ENCODE measurements at regions not wholly inside any gene's neighbourhood (a gene's known extent, or its start where the extent isn't known, plus 50 kb on each side); places are given as distances from the start of the nearest gene placed in this dataset.

- peak; percentile 54 for DNase-seq (ENCODE audit: low spot score)
These were observed 64.6 kb upstream of the KLF9 start for GRCh38 chr9:70478963-70479641.

GRCh38 chr9:70477907-70478480 is 63.5 kb upstream of the KLF9 start:
- DNase-seq (ENCODE audit: low spot score): no peak

GRCh38 chr9:70477146-70477745 is 62.8 kb upstream of the KLF9 start:
- DNase-seq (ENCODE audit: low spot score): no peak

GRCh38 chr9:70475211-70475610 is 60.8 kb upstream of the KLF9 start:
- peak; percentile 72 for DNase-seq (ENCODE audit: low spot score)

DNA sequence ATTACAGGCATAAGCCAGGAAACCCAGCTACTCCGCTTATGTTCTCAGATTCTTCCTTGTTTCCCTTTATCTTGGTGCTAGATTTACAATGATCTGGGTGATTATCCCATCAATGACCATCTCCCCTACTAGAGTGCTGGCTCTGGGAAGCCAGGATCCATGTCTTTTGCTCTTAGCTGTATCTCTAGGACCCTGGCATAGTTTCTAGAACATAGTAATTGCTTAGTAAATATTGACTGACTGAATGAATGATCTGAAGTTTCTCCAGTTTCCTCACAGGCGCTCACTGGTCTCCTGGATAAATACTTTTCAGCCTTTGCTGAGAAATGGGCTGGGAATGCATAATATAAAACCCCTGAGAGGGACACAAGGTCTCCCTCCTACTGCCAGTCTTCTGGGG is 60.0 kb upstream of the KLF9 start:
- no peak for DNase-seq (ENCODE audit: low spot score)

DNA sequence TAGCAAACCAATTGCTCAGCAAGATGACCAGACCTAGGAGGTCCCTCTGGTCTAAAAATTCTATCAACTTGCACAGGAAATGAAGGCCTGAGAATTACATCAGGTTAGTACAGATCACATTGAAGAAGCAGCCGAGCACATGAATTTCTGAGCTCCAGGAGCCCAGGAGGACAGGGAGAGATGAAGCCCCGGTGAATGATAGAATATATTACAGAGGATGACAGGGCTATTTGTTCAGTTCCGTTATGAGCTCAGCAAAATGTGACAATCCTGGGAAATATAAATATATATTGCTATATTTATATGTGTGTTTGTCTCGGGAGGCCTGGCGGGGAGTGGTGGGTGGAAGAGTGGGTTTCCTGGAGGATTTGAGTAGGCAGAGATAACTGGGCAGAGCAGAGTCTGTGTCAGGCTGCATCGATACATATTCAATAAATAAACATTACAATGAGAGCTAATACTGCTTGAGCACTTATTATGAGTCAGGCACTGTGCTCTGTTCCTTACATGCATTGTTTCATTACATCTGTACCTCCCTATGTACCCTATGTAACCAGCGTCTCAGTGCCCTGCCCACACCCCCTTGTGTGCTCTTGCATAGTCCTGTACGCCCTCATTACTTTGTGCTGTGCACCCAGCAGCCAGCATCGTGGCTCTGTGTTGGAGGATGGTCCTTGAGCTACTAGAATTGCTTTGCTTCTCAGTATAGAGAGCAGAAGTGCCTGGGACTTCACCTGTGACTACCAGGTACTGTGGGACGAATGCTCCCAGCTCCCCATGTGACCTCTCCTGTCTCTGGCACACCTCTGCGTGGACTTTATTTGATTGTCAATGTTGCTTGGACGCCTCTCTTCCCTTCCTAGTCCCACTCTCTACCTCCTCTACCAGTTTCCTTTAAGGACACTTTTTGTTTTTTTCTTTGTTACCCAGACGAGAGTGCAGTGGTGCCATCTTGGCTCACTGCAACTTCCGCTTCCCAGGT is 58.1 kb upstream of the KLF9 start:
- no peak for DNase-seq (ENCODE audit: low spot score)

DNA sequence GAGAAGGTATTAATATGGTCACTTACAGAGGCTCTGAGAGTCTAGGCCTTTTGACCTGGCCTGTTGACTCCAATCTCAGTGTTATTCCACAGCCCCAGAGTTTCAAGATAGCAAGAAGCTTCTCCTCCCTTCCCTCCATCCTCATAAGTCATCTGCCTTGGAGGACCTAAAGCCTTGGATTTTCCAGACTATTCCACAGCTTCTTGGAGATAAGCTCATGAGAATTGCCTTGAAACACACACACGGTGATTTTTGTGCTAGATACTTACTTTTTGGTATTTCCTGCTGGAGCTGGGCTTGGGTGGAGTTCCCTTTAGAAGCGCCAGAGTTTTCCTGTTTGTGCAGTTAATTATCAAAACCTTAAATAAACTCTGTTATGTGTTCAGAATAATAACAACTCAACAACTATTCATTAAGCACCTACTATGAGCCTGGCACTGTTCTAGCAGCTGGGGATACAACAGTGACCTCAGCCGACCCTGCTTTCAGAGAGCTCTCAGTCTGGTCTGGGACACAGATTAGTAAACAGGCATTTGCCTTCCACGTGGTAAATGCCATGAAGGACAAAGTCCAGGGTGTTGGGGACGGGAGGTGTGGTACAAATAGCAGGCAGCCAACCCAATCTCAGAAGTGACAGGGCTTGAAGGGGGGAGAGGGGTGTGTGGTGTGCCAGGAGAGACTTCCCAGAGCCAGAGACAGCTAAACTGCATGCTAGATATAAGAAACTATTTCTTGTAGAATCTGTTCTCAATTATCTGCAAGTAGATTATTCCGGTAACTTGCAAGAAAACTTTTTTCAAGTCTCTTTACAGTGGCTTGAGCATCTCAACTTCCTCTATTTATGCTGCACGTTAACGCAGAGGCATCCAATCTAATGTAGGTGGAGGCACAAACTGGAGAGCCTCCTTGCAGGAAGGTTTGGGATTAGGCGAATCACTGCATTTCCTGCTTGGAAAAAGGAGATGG is 55.9 kb upstream of the KLF9 start:
- peak; percentile 88 for DNase-seq (ENCODE audit: low spot score)

DNA sequence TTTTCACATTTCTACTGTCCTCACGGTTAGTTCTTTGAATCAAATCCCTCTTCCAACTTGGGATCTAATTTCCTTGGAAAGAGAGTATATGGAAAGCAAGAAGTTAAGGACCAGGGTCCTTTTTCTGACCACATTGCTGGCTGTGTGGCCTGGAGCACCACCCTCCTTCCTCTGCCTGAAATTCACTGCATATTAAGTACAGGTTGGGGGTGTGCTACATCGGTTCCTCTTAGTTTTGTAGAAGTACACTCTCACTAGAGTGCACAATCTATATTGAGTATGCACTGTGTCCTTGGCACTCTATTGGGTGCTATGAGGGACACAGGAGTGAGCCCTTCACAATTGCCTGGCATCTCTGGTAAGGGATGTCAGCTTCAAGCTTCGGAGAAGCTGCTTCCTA is 53.8 kb upstream of the KLF9 start:
- no peak for DNase-seq (ENCODE audit: low spot score)

DNA sequence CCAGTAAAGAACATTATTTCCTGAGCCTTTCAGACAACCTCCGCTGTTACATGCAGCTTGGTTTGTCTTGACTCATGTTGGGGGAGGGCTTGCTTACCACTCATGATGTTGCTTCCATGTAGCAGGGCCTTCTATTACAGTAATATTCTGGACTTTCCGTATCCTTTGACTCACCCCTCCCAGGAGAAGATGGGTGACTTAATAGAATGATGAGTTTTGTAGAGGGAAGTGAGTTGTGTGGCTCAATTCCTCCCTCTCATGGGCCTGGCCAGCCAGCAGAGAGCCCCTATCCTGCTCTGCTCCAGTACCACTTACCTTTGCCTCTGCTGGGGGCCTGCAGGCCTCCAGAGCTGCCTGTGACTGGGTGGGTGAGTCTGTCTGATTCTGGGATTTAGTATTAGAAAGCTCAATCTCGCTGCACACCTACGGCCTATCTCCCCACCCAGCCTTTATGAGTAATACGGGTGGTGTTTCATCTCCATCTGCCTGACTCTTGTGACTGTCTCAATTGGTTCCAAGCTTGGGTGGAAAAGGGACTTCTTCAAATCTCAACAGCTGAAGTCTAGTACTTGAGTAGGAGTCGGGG is 52.6 kb upstream of the KLF9 start:
- no peak for DNase-seq (ENCODE audit: low spot score)

DNA sequence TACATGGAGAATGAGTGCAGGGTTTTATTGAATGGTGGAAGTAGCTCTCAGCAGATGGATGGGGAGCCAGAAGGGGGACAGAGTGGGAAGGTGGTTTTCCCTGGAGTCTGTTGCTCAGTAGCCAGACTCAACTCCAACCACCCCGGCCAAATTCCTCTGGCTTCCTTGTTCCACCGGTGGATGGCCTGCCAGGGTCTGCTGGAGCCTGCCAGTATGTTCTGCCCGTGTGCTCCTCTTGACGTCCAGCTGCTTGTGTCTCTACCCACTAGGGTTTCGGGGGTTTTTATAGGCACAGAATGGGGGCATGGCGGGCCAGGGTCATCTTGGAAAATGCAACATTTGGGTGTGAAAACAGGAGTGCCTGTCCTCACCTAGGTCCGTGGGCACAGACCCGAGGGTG is 51.4 kb upstream of the KLF9 start:
- DNase-seq (ENCODE audit: low spot score): no peak

DNA sequence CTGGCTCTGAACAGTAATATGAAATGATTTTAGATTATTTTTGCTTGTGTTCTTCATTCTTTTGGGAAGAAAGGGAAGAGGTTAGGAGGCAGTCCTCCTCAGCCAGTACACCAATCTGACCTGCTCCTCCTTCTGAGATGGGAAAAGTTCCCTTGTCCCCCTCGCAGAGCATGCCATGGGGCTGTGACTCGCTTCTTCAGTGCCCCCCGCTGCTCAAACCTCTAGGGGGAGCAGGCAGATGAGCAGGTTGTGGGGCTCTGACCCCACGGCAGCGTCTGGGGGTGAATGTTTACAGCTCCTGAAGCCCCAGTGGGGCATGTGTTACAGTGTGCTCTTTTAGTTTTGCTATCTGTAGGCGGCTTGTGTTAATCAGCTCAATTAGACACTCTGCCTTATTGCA is 50.9 kb upstream of the KLF9 start:
- no peak for DNase-seq (ENCODE audit: low spot score)
